HL-60 (cell line): ENCODE measurements at regions not wholly inside any gene's neighbourhood (a gene's known extent, or its start where the extent isn't known, plus 50 kb on each side); places are given as distances from the start of the nearest gene placed in this dataset.

Experiments used
- CTCF ChIP-seq: IDR thresholded peaks from one replicate; pipeline ENCODE4 v1.5.1; 2011; ENCODE audit warnings: low read length, control low read depth, inconsistent platforms; ENCODE audit not compliant: insufficient read depth
- GABPA ChIP-seq: IDR thresholded peaks from 2 replicates; pipeline ENCODE4 v1.6.1; 2012; ENCODE audit warnings: low read depth
- REST ChIP-seq: IDR thresholded peaks from 2 replicates; pipeline ENCODE4 v1.6.1; 2012; ENCODE audit warnings: low read depth; ENCODE audit not compliant: insufficient replicate concordance

- TF ChIP-seq CTCF (no peak), REST (no peak), GABPA (no peak)
Measured at GRCh38 chr1:238492271-238492670, 601.5 kb upstream of the ZP4 start.
